ENCODE measurements at regions not wholly inside any gene's neighbourhood (a gene's known extent, or its start where the extent isn't known, plus 50 kb on each side); places are given as distances from the start of the nearest gene placed in this dataset.

GRCh38 chr12:91396293-91396692, 213.7 kb upstream of the DCN start:
- TF ChIP-seq GABPA (IDR thresholded peaks at IDR 0.05; ENCODE audit: low read depth) = no peak
- TF ChIP-seq CTCF (IDR thresholded peaks at IDR 0.05; ENCODE audit: insufficient read depth, low read length) = no peak
- TF ChIP-seq REST (IDR thresholded peaks at IDR 0.05; ENCODE audit: insufficient replicate concordance, low read depth) = no peak
- TF ChIP-seq SPI1 (IDR thresholded peaks at IDR 0.05; ENCODE audit: borderline replicate concordance, low read depth) = no peak
- TF ChIP-seq POLR2AphosphoS5 (IDR thresholded peaks at IDR 0.05; ENCODE audit: low read depth) = no peak
- DNase-seq (ENCODE audit: low read depth in 1 of 2, low spot score in 1 of 2) = no peak
- H3K4me3 ChIP-seq (replicated peaks; ENCODE audit: insufficient read depth, low read length) = no peak overlapping the region
- H3K27ac ChIP-seq (replicated peaks) = no peak overlapping the region
- H3K27me3 ChIP-seq (ENCODE audit: insufficient read depth, poor library complexity, severe bottlenecking) = no peaks in the 10 kb centered on the region

GRCh38 chr12:91395628-91396135, 213.1 kb upstream of the DCN start:
- no peak for DNase-seq (ENCODE audit: low read depth in 1 of 2, low spot score in 1 of 2)
- Histone ChIP-seq H3K4me3 (replicated peaks; ENCODE audit: insufficient read depth, low read length) (no peak overlapping the region), H3K27me3 (ENCODE audit: insufficient read depth, poor library complexity, severe bottlenecking) (no peaks in the 10 kb centered on the region), H3K27ac (replicated peaks) (no peak overlapping the region)
- TF ChIP-seq SPI1 (IDR thresholded peaks at IDR 0.05; ENCODE audit: borderline replicate concordance, low read depth) = no peak
- no peak for TF ChIP-seq POLR2AphosphoS5 (IDR thresholded peaks at IDR 0.05; ENCODE audit: low read depth)
- no peak for TF ChIP-seq REST (IDR thresholded peaks at IDR 0.05; ENCODE audit: insufficient replicate concordance, low read depth)
- no peak for TF ChIP-seq CTCF (IDR thresholded peaks at IDR 0.05; ENCODE audit: insufficient read depth, low read length)
- no peak for TF ChIP-seq GABPA (IDR thresholded peaks at IDR 0.05; ENCODE audit: low read depth)

GRCh38 chr12:91394903-91395302, 212.3 kb upstream of the DCN start:
- no peak overlapping the region for H3K27ac ChIP-seq (replicated peaks)
- no peak for DNase-seq (ENCODE audit: low read depth in 1 of 2, low spot score in 1 of 2)
- TF ChIP-seq CTCF (IDR thresholded peaks at IDR 0.05; ENCODE audit: insufficient read depth, low read length) (no peak), GABPA (IDR thresholded peaks at IDR 0.05; ENCODE audit: low read depth) (no peak), SPI1 (IDR thresholded peaks at IDR 0.05; ENCODE audit: borderline replicate concordance, low read depth) (no peak), POLR2AphosphoS5 (IDR thresholded peaks at IDR 0.05; ENCODE audit: low read depth) (no peak), REST (IDR thresholded peaks at IDR 0.05; ENCODE audit: insufficient replicate concordance, low read depth) (no peak)
- H3K4me3 ChIP-seq (replicated peaks; ENCODE audit: insufficient read depth, low read length) = no peak overlapping the region
- no peaks in the 10 kb centered on the region for H3K27me3 ChIP-seq (ENCODE audit: insufficient read depth, poor library complexity, severe bottlenecking)
